Progenitor cell of endocrine pancreas (in vitro differentiated cells): ENCODE measurements at regions not wholly inside any gene's neighbourhood (a gene's known extent, or its start where the extent isn't known, plus 50 kb on each side); places are given as distances from the start of the nearest gene placed in this dataset.

ENCODE experiments used
- DNase-seq: peaks from one replicate; pipeline ENCODE4 v3.0.0; 2021; ENCODE audit warnings: low spot score; ENCODE audit not compliant: unreplicated experiment
- H3K27ac Mint-ChIP-seq: 2 replicates; pipeline ENCODE4 v1.8.0; 2021; ENCODE audit warnings: mild to moderate bottlenecking, moderate library complexity, mixed read lengths
- H3K27me3 Mint-ChIP-seq: 2 replicates; pipeline ENCODE4 v1.8.0; 2021; ENCODE audit warnings: mixed read lengths
- H3K36me3 Mint-ChIP-seq: 2 replicates; pipeline ENCODE4 v1.8.0; 2022; ENCODE audit warnings: mixed read lengths; ENCODE audit not compliant: insufficient read depth
- H3K4me1 Mint-ChIP-seq: 2 replicates; pipeline ENCODE4 v1.8.0; 2021; ENCODE audit warnings: low read depth, mixed read lengths
- H3K4me3 Mint-ChIP-seq: 2 replicates; pipeline ENCODE4 v1.8.0; 2021; ENCODE audit warnings: low read depth, mild to moderate bottlenecking, moderate library complexity, mixed read lengths
- H3K9me3 Mint-ChIP-seq: 2 replicates; pipeline ENCODE4 v1.8.0; 2021; ENCODE audit warnings: low read depth, mixed read lengths
- TF ChIP-seq, protein P1 (sequence below): fragments of 200-600 bp; sonication (generic); IDR thresholded peaks from one replicate; pipeline ENCODE4 v1.5.0; 2021; ENCODE audit warnings: antibody characterized with exemption, mild to moderate bottlenecking; ENCODE audit not compliant: unreplicated experiment

DNA sequence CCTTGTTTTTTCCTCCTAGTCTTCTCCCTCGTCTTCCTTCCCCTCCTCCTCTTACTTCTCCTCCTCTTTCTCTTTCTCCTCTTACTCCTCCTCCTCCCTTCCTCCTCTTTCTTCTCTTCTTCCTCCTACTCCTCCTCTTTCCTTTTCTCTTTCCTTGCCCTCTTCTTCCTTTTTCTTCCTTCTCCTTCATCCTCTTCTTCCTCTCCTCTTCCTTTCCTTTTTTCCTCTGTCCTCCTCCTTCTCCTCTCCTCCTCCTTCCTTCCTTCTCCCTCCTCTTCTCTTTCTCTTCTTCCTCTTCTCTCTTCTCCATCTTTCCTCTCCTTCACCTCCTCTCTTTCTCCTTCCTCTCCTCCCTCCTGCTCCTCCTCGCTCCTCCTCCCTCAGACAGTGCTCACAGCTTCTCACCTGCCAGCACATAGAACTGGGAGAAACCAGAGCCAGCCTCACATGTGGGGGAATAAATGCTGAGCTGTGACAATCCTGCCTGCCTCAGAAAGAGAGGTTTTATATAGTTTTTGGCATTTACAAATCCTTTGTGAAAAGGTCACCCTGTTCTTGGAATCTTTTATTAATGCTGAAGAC, 84.3 kb upstream of the NLRP1 start:
- H3K27ac Mint-ChIP-seq, result no peak overlapping the region
- no peaks in the 10 kb centered on the region for H3K4me1 Mint-ChIP-seq
- H3K36me3 Mint-ChIP-seq, result no peaks in the 10 kb centered on the region
- no peak overlapping the region for H3K4me3 Mint-ChIP-seq
- H3K27me3 Mint-ChIP-seq, result peaks cover 28% of the 10 kb centered on the region
- no peak for DNase-seq
- TF ChIP-seq, protein P1, sequence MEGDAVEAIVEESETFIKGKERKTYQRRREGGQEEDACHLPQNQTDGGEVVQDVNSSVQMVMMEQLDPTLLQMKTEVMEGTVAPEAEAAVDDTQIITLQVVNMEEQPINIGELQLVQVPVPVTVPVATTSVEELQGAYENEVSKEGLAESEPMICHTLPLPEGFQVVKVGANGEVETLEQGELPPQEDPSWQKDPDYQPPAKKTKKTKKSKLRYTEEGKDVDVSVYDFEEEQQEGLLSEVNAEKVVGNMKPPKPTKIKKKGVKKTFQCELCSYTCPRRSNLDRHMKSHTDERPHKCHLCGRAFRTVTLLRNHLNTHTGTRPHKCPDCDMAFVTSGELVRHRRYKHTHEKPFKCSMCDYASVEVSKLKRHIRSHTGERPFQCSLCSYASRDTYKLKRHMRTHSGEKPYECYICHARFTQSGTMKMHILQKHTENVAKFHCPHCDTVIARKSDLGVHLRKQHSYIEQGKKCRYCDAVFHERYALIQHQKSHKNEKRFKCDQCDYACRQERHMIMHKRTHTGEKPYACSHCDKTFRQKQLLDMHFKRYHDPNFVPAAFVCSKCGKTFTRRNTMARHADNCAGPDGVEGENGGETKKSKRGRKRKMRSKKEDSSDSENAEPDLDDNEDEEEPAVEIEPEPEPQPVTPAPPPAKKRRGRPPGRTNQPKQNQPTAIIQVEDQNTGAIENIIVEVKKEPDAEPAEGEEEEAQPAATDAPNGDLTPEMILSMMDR, result no peak
- H3K9me3 Mint-ChIP-seq, result no peaks in the 10 kb centered on the region

- no peaks in the 10 kb centered on the region for H3K9me3 Mint-ChIP-seq
- H3K4me1 Mint-ChIP-seq, result no peaks in the 10 kb centered on the region
- H3K27ac Mint-ChIP-seq, result no peak overlapping the region
- TF ChIP-seq, protein P1, result no peak
- H3K27me3 Mint-ChIP-seq, result peaks cover 28% of the 10 kb centered on the region
- DNase-seq, result no peak
- no peaks in the 10 kb centered on the region for H3K36me3 Mint-ChIP-seq
- no peak overlapping the region for H3K4me3 Mint-ChIP-seq
Observed at GRCh38 chr17:5669191-5669590, 84.9 kb upstream of the NLRP1 start.

DNA sequence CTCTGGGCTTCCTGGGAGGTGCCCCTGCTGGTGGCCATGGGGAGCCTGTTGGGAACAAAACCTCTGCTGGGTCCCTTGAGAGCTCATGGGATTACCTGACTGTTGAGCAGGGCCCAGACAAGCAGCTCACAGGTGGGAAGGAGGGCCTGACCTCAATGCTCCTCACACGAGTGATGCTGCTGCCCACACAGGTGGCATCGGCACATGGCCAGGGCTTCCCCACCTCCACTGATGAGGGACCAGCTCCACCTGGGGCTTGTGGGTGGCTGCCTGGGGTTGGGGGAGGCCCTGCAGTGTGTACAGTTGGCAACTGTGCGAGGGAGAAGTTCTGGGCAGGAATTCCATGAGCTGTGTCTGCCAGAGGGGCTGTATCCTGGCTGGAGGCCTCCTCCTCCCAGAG, 87.8 kb upstream of the NLRP1 start:
- Mint-ChIP-seq H3K27ac (no peak overlapping the region), H3K36me3 (no peaks in the 10 kb centered on the region), H3K9me3 (no peaks in the 10 kb centered on the region), H3K4me1 (no peaks in the 10 kb centered on the region), H3K27me3 (peaks cover 34% of the 10 kb centered on the region), H3K4me3 (no peak overlapping the region)
- no peak for DNase-seq
- TF ChIP-seq, protein P1, result no peak

DNA sequence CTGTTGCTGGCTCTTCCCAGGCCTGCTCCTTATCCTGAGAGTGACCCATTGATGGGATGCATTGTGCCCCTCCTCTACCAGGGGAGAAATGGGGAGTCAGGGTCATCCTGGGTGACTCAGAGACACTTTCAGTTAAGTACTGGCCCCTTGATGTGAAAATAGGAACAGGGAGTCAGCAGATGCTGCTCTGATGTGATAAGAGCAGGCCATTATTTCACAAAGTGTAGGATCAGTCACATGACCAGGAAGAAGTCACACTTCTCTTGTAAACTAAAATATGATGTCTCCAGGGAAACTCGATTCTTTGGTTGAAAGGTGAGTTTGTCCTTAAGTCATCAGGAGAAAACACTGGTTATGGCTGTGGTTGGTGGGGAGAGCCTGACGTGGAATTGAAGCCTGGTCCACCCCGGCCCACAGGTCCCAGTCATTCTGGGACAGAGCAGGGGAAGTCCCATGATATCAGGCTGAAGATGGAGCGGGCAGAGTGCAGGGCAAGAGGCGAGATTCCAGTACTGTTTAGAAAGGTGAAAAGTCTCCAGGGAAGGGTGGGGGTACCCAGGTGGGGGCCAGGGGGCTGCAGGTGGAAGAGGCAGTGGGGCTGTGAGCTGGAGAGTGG, 88.6 kb upstream of the NLRP1 start:
- H3K36me3 Mint-ChIP-seq, result no peaks in the 10 kb centered on the region
- no peak overlapping the region for H3K4me3 Mint-ChIP-seq
- TF ChIP-seq, protein P1, result no peak
- no peaks in the 10 kb centered on the region for H3K9me3 Mint-ChIP-seq
- DNase-seq, result no peak
- H3K4me1 Mint-ChIP-seq, result no peaks in the 10 kb centered on the region
- H3K27ac Mint-ChIP-seq, result no peak overlapping the region
- peaks cover 37% of the 10 kb centered on the region for H3K27me3 Mint-ChIP-seq

DNA sequence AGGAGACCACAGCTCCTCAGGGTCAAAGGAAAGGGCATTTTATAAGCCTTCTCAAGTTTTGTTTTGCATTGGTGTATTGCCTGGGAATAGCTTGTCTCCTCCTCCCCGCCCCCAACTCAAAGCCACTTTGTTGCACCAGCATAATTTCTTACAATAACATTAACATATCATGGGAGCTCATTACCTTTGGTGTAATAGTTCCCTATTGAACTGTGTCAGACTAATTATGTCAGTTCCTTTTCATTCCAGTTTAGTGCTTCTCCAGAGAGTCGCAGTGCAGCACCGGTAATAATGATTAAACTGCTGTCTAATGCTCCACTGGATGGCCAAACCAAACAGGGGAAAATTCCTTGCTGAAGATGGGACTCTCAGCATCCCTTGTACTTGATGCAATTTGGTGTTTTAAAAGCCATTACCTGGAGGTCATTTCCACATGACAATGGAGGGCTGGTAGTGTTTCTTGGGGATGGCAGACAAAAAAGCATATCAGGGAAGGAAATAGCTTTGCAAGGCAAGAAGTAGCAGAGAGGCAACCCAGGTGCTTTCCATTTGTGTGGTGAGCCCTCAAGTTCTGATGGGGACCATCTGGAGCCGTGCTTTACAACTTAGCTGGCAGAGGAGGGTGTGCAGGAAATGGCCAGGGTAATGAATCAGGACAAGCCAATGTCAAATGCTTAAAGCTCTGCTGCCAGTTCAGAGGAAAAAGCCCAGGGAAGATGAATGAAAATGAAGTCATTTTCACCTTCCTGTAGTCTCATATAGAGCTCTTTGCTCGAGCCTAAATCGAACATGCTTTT, 91.5 kb upstream of the NLRP1 start:
- H3K9me3 Mint-ChIP-seq, result no peaks in the 10 kb centered on the region
- DNase-seq, result no peak
- H3K4me1 Mint-ChIP-seq, result no peaks in the 10 kb centered on the region
- TF ChIP-seq, protein P1, result no peak
- H3K36me3 Mint-ChIP-seq, result no peaks in the 10 kb centered on the region
- H3K27ac Mint-ChIP-seq, result no peak overlapping the region
- H3K4me3 Mint-ChIP-seq, result no peak overlapping the region
- H3K27me3 Mint-ChIP-seq, result peaks cover 28% of the 10 kb centered on the region
